ENCODE measurements at regions not wholly inside any gene's neighbourhood (a gene's known extent, or its start where the extent isn't known, plus 50 kb on each side); places are given as distances from the start of the nearest gene placed in this dataset.
A peak's percentile ranks its signal among the peaks of the same experiment; 100 is the strongest.

GRCh38 chr4:180925805-180926204 is 1317.4 kb upstream of the TENM3 start:
- FAIRE-seq (no peak), DNase-seq (ENCODE audit: low read depth) (peak; percentile 42)
- Histone ChIP-seq H3K79me2 (ENCODE audit: insufficient read depth, low read length) (no peaks in the 10 kb centered on the region), H4K20me1 (ENCODE audit: insufficient read depth, low read length) (no peaks in the 10 kb centered on the region), H3K27ac (ENCODE audit: low read depth, low read length) (no peak overlapping the region), H3K27me3 (ENCODE audit: insufficient read depth, low read length) (no peaks in the 10 kb centered on the region), H3K4me3 (ENCODE audit: insufficient read depth, low read depth, low read length) (no peak overlapping the region), H3K4me2 (ENCODE audit: low read length) (no peak overlapping the region), H3K36me3 (ENCODE audit: insufficient read depth, low read length) (no peaks in the 10 kb centered on the region), H2AFZ (ENCODE audit: low read depth, low read length) (no peak overlapping the region), H3K9me3 (ENCODE audit: insufficient read depth, low read depth, low read length) (no peaks in the 10 kb centered on the region), H3K9ac (ENCODE audit: low read length) (no peak overlapping the region), H3K4me1 (ENCODE audit: insufficient read depth, low read length) (peaks cover 7% of the 10 kb centered on the region)
- Mint-ChIP-seq H3K27me3 (ENCODE audit: low read depth, unreplicated experiment) (no peaks in the 10 kb centered on the region), H3K27ac (ENCODE audit: unreplicated experiment) (no peak overlapping the region), H3K9me3 (ENCODE audit: unreplicated experiment) (peaks cover 4% of the 10 kb centered on the region), H3K4me3 (ENCODE audit: unreplicated experiment) (no peak overlapping the region), H3K4me1 (ENCODE audit: low read depth, unreplicated experiment) (peaks cover 8% of the 10 kb centered on the region), H3K36me3 (ENCODE audit: low read depth, unreplicated experiment) (no peaks in the 10 kb centered on the region)
- TF ChIP-seq CTCF (IDR thresholded peaks at IDR 0.05; ENCODE audit: insufficient read depth, low read depth, low read length) (no peak), EZH2 (IDR thresholded peaks at IDR 0.05; ENCODE audit: insufficient read depth, low read length) (no peak)

GRCh38 chr4:180926277-180926676 is 1316.9 kb upstream of the TENM3 start:
- no peaks in the 10 kb centered on the region for H3K36me3 ChIP-seq (ENCODE audit: insufficient read depth, low read length)
- H3K27me3 Mint-ChIP-seq (ENCODE audit: low read depth, unreplicated experiment): no peaks in the 10 kb centered on the region
- no peak for DNase-seq (ENCODE audit: low read depth)
- no peak overlapping the region for H2AFZ ChIP-seq (ENCODE audit: low read depth, low read length)
- TF ChIP-seq EZH2 (IDR thresholded peaks at IDR 0.05; ENCODE audit: insufficient read depth, low read length): no peak
- TF ChIP-seq CTCF (IDR thresholded peaks at IDR 0.05; ENCODE audit: insufficient read depth, low read depth, low read length): no peak
- H3K27me3 ChIP-seq (ENCODE audit: insufficient read depth, low read length): no peaks in the 10 kb centered on the region
- no peak for FAIRE-seq
- H3K9ac ChIP-seq (ENCODE audit: low read length): no peak overlapping the region
- H3K4me1 ChIP-seq (ENCODE audit: insufficient read depth, low read length): peaks cover 7% of the 10 kb centered on the region
- H3K9me3 ChIP-seq (ENCODE audit: insufficient read depth, low read depth, low read length): no peaks in the 10 kb centered on the region
- peaks cover 8% of the 10 kb centered on the region for H3K4me1 Mint-ChIP-seq (ENCODE audit: low read depth, unreplicated experiment)
- H3K4me3 ChIP-seq (ENCODE audit: insufficient read depth, low read depth, low read length): no peak overlapping the region
- no peak overlapping the region for H3K27ac ChIP-seq (ENCODE audit: low read depth, low read length)
- no peak overlapping the region for H3K27ac Mint-ChIP-seq (ENCODE audit: unreplicated experiment)
- no peaks in the 10 kb centered on the region for H3K79me2 ChIP-seq (ENCODE audit: insufficient read depth, low read length)
- no peaks in the 10 kb centered on the region for H4K20me1 ChIP-seq (ENCODE audit: insufficient read depth, low read length)
- no peak overlapping the region for H3K4me3 Mint-ChIP-seq (ENCODE audit: unreplicated experiment)
- peaks cover 2% of the 10 kb centered on the region for H3K9me3 Mint-ChIP-seq (ENCODE audit: unreplicated experiment)
- H3K4me2 ChIP-seq (ENCODE audit: low read length): no peak overlapping the region
- no peaks in the 10 kb centered on the region for H3K36me3 Mint-ChIP-seq (ENCODE audit: low read depth, unreplicated experiment)

GRCh38 chr4:180932370-180933001 is 1310.7 kb upstream of the TENM3 start:
- H3K4me1 ChIP-seq (ENCODE audit: insufficient read depth, low read length): no peaks in the 10 kb centered on the region
- H3K79me2 ChIP-seq (ENCODE audit: insufficient read depth, low read length): no peaks in the 10 kb centered on the region
- no peaks in the 10 kb centered on the region for H3K27me3 ChIP-seq (ENCODE audit: insufficient read depth, low read length)
- no peaks in the 10 kb centered on the region for H4K20me1 ChIP-seq (ENCODE audit: insufficient read depth, low read length)
- Mint-ChIP-seq H3K9me3 (ENCODE audit: unreplicated experiment) (no peaks in the 10 kb centered on the region), H3K27ac (ENCODE audit: unreplicated experiment) (peak overlapping the region; percentile 73), H3K4me1 (ENCODE audit: low read depth, unreplicated experiment) (peaks cover 12% of the 10 kb centered on the region), H3K4me3 (ENCODE audit: unreplicated experiment) (no peak overlapping the region), H3K27me3 (ENCODE audit: low read depth, unreplicated experiment) (no peaks in the 10 kb centered on the region), H3K36me3 (ENCODE audit: low read depth, unreplicated experiment) (no peaks in the 10 kb centered on the region)
- H3K4me2 ChIP-seq (ENCODE audit: low read length): no peak overlapping the region
- H3K9ac ChIP-seq (ENCODE audit: low read length): no peak overlapping the region
- DNase-seq (ENCODE audit: low read depth) (no peak), FAIRE-seq (no peak)
- H3K4me3 ChIP-seq (ENCODE audit: insufficient read depth, low read depth, low read length): no peak overlapping the region
- no peaks in the 10 kb centered on the region for H3K36me3 ChIP-seq (ENCODE audit: insufficient read depth, low read length)
- TF ChIP-seq EZH2 (IDR thresholded peaks at IDR 0.05; ENCODE audit: insufficient read depth, low read length): no peak
- TF ChIP-seq CTCF (IDR thresholded peaks at IDR 0.05; ENCODE audit: insufficient read depth, low read depth, low read length): no peak
- H2AFZ ChIP-seq (ENCODE audit: low read depth, low read length): no peak overlapping the region
- no peaks in the 10 kb centered on the region for H3K9me3 ChIP-seq (ENCODE audit: insufficient read depth, low read depth, low read length)
- H3K27ac ChIP-seq (ENCODE audit: low read depth, low read length): no peak overlapping the region
